HS-27A (cell line): ENCODE measurements at regions not wholly inside any gene's neighbourhood (a gene's known extent, or its start where the extent isn't known, plus 50 kb on each side); places are given as distances from the start of the nearest gene placed in this dataset.
"Not testable (repeated sequence)": the region's sequence is repeated elsewhere in the genome, so short reads cannot be mapped to it uniquely, and the experiment has no call there.

ENCODE experiments used
- DNase-seq: peaks from one replicate; pipeline ENCODE4 v3.0.0-alpha.2; 2012; ENCODE audit warnings: low read depth, missing footprints

DNA sequence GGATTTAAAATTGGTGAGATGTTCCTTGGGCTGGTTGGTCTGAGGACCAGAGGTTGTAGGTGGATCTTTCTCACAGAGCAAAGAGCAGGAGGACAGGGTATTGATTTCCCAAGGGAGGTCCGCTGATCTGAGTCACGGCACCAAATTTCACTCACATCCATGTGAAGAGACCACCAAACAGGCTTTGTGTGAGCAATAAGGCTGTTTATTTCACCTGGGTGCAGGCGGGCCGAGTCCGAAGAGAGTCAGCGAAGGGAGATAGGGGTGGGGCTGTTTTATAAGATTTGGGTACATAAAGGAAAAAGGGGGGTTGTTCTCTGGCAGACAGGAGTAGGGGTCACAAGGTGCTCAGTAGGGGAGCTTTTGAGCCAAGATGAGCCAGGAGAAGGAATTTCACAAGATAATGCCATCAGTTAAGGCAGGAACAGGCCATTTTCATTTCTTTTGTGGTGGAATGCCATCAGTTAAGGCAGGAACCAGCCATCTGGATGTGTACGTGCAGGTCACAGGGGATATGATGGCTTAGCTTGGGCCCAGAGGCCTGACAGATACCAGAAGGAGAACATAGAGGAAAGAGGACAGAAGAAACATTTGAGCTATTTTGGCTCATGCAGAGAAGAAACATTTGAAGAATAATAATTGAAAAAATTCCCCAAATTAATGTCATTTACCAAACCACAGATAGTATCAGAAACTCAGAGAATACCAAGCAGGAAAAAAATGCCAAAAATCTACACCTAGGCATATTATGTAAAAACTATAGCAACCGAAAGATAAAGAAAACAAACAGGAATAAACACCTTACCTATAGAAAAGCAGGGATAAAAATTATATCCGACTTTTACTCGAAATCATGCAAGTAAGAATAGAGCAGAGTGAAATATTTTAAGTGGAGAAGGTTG lies 585.2 kb upstream of the MDGA2 start:
- DNase-seq, result not testable (repeated sequence)

DNA sequence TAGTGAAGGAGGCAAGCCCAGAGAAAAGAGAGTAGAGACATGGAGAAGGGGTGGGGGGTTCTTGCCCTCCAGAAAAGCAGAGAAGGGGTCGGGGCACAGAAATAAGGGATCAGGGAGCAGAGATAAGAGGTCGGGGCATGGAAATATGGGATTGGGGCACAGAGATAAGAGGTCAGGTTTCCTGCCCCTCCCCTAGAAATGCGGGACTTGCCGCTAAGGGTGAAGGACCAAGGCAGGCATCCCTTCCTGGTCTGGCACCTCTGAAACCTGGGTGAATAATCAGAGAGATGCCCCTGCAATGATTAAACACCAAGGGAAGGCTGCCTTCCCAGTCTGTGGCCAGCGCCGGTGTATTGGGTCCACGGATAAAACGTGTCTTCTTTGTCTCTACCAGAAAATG lies 584.5 kb upstream of the MDGA2 start:
- DNase-seq, result not testable (repeated sequence)

DNA sequence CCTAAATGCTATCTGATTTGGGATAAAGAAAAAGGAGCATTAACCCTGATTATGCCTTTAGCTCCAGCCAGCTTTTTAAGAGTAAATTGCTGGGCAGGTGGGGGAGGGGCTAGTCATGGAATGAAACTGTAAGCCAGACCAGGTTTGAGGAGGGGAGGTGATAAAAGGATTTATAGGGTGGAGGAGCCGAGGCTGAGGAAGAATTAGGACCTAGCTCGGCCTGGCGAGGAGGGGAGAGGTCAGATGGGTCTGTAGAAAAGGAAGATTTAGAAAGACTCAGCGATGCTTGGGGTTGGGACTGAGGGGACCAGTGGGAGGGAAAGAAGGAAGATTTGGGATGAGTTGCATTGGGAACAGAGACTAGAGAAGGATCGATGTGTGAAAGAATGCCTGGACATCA lies 583.8 kb upstream of the MDGA2 start:
- DNase-seq, result not testable (repeated sequence)

DNA sequence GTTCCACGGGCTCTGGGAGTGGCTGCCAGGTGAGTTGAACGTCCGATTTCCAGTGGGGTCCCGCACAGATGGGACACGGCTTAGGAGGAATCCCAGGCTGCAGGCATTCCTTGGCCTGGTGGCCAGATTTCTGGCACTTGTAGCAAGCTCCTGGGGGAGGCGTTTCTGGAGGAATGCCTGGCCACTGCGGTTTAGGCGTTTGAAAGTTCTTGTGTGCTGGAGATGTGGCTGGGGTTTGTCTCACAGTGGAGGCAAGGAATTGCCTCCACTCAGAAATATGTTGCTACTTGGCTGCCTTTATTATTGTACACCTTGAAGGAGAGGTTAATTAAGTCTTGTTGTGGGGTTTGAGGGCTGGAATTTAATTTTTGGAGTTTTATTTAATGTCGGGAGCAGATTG lies 583.3 kb upstream of the MDGA2 start:
- DNase-seq, result not testable (repeated sequence)

DNA sequence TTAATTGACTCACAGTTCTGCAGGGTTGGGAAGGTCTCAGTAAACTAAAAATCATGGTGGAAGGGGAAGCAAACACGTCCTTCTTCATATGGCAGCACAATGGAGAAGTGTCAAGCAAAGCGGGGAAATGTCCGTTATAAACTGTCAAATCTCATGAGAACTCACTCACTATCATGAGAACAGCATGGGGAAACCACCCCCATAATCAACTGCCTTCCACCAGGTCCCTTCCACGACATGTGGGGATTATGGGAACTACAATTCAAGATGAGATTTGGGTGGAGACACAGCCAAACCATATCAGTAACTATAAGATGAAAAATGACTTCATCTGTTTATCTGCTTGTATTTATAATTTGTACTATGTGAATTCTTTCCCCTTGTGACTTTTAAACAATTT lies 577.6 kb upstream of the MDGA2 start:
- no peak for DNase-seq

DNA sequence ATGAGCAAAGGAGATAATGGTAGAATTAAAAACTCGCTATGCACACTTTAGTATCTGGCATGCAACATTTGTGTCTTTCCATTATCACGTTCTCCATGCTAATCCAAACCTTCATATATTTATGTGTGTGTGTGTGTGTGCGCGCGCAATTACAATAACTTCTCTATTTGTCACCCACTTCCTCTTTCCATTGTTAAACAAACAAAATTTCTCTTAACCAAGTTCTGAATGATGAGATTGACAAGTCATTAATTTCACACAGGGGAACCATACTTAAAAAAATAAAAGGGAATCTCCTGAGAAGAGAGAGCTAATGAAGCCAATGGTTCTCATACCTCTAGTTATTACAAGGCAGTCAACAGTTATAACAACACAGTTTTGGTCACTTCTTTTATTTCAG lies 575.9 kb upstream of the MDGA2 start:
- DNase-seq, result no peak

DNA sequence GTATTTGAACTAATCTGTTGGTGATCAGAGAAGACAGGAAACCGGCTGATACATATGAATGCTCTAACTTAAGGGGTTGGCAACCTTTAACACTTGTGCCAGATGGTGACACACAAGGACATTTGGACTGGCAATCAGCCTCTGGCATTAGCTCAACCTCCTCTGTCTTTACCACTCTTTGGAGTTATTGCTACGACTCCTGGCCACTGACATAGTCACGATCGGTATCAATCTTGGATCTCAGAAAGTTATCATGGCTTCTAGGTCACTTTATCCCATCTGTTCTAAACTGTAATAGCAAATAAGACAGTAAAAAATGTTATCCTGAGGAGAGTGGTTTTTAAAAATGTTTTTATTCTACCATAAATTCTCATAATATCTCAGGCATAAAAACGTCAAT lies 575.2 kb upstream of the MDGA2 start:
- DNase-seq, result no peak

DNA sequence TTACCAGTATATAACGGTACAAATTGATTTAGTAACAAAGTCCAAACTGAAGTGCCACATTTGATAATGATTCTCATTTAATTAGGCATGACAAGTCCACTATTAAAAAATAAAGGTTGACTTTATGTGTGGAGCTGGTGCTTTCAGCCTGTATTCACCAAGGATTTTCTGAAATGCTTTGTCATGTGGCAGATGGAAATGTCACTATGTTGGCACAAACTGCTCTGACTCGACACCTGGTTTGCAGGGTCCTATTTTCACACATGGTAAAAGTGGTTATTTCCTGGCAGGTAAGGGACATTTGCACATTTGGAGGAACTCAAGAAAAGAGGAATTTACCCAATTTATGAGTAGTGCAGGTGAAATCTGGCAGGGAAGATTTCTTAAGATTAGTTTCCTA lies 572.6 kb upstream of the MDGA2 start:
- DNase-seq, result no peak

DNA sequence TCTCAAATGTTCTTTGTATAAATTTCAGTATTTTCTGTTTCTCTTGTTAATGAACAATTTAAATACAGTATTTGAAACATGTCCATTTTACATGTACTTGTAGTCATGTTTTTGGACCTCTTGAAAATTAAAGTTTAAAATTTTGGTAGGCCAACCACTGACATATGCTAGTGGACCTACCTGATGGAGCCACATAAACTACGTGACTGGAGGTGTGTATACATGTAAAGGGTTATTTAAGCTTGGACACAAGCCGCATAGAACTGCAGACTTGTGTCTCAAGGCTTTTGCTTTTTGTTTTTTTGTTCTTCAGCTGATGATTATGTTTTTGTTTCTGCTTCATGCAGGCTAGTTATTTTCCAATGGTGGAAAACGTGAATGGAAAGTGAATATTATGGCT lies 568.5 kb upstream of the MDGA2 start:
- no peak for DNase-seq

DNA sequence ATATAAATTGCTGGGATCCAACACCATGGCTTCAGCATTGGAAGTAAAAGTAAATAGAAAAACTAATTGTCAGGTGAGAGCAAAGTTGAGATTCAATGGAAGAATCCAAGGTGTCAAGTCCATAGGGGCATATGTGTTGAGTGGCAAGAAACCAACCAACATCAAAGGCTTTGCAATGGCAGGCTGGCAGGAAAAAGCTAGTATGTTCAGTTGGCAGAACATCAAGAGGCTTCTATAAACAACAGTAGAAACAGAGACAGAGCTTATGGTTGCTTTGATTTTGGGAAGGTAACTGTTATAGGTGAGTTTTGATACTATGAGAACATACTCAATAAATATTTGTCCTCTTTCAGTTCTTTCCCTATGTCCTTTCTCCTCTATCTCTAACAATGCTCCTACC lies 553.7 kb upstream of the MDGA2 start:
- DNase-seq, result no peak

DNA sequence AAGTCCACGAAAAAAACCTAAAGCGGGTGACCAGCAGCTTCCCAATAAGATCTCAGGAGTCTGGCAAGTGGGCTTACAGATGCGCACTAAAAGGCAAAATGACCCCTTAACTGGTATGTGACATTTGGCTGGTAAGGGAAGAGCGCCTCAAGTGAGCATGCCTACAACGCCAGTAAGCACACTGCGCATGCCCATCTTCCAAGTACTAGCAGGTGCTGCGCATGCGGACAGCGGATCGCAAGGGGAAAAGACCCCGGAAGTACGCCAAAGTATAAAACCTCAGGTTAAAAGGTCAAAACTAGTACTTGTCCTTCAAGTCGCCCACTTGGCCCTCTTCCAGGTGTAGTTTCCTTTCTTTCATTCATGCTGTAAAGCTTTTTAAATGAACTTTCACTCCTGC lies 518.5 kb upstream of the MDGA2 start:
- DNase-seq, result no peak

DNA sequence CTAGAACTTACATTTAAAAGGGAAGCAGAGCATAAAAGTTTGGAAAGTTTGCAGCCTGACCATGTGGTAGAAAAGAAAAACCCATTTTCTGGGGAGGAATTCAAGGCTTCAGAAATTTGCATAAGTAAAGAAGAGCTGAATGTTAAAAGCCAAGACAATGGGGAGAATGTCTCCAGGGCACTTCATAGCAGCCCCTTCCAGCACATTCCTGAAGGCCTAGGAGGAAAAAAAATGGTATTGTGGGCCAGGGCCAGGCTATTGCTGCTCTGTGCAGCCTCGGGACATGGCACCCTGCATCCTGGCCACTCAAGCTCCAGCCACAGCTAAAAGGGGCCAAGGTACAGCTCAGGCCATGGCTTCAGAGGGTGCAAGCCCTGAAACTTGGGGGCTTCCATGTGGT lies 474.2 kb upstream of the MDGA2 start:
- not testable (repeated sequence) for DNase-seq

DNA sequence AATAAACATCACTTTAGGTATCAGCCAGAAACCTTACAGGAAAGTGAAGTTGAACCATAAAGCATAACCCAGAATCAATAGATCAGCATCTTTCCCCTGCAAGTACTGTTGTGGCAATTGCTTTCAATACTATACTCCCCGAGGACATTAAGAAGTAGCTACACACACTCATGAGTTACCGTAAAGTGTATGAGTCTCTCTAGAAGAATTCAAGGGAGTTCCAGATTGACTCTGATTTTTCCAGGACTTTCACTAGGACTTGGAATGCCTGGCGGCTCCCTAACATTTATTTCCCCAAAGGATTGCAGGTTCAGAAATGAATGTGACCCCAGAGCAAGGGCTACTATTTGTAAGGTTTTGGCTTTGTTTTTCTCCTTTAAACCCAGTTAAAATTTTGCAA lies 465.4 kb upstream of the MDGA2 start:
- DNase-seq, result no peak

DNA sequence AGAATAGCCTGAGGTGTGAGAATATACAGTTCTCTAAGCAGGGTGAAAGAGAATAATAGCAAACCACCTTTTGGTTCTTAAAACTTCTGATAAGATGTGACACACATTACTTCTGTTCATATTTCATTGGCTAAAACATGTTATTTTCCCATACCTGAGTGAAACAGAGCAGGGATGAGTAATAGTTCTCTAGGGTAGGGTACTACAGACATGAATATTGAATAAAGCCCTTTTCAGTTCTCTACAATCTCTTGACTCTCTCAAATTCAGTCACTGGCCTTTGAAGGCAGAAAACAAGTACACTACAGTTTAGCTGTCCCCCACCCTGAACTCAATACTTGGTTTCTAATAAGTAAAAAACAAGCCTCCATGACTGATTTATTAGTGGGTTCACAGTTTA lies 454.1 kb upstream of the MDGA2 start:
- DNase-seq, result no peak

DNA sequence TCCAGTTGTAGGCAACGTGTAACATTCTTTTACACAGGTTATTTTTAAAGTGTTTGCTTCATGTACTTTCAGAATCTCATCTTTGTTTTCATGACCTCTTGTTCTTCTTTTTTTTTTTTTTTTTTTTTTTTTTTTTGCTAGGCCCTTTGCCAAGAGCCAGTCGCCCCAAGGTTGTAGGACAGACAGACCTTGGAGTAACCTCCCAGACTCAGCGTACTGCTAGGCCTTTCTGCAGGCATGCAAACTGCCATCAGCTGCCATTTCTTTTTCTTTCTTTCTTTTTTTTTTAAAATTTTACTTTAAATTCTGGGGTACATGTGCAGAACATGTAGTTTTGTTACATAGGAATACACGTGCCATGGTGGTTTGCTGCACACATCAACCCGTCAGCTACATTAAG lies 452.3 kb upstream of the MDGA2 start:
- no peak for DNase-seq

DNA sequence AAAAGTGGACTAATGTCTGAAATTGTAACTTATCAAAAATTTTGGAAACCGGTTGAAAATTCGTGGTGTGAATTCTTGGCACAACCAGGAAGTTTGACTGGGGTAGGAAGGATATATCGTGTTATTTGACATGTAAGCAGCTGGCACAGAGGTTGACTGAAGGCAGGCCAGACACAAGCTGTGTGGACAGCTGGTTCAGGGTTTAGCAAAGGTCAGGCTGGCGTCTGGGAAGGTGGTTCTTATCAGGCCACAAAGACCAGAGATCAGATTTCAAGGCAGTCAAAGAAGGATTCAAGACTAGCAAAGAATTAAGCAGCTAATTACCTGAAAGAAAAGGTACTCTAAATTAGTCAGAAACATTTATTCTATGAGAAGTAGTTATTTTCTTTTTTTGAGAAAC lies 450.2 kb upstream of the MDGA2 start:
- no peak for DNase-seq

DNA sequence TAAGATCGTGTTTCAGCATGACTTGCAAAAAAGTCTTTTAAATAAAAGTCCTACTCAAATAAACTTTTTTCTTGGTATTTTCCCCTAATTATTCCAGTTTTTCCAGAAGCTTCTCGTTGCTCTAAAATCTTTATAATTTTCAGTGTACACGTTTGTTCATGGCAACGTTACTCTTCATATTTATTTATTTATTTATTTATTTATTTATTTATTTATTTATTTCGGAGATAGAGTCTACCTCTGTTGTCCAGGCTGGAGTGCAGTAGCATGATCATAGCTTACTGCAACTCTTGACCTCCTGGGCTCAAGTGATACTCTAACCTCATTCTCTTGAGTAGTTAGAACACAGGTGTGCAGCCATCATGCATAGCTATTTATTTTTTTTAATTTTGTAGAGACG lies 438.3 kb upstream of the MDGA2 start:
- no peak for DNase-seq

DNA sequence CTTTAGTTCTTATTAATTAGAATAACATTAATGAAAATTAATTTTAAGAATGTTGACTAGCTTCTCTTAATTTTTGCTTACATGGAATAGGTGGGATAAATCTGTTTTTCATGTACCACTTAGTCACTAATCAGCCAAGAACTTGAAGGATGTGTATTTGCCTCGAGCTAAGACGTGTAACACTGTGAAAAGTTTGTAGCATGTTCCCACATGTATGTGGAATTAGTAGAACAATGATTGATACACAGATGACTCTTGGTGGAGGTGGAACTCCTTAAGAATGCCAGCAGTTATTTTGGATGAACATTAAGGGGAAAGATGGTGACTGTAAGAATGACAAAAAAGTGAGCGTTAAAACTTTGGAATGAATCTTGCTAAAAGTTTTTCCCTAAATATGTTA lies 435.7 kb upstream of the MDGA2 start:
- no peak for DNase-seq

DNA sequence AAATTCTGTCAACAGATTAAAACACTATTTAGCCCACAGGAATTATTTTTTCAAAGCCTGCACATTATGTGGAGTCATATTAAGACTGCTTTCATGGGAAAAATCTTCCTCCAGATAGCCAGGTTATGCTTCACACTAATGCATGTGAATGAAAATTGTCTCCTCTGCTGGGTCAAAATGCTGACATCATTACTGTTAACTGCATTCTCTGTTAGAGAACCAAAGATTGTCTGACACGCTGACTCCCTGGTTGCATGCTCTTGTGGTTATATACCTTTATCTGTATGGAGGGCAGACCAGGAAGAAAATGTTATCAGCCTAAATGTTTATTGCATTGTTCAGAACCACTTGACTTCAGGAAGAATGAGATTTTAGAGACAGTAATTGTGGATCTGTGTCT lies 432.2 kb upstream of the MDGA2 start:
- no peak for DNase-seq

DNA sequence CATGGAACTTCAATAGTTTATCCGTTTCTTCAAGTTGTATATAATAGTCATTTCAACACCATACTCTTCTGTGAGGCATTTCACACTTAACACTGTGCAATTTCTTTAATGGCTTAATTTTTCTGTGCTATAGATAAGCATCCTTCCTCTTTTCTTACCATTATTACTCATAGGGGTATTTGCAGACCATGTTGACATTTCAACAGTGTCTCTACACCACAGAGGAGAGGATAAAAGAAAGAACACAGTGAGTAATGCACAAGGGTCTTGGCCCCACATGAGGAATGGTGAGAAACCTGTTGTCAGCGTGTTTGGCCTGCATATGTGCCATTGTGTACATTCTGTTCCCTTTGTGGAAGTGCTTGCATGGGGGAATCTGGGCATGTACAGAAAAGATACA lies 421.5 kb upstream of the MDGA2 start:
- DNase-seq, result no peak

DNA sequence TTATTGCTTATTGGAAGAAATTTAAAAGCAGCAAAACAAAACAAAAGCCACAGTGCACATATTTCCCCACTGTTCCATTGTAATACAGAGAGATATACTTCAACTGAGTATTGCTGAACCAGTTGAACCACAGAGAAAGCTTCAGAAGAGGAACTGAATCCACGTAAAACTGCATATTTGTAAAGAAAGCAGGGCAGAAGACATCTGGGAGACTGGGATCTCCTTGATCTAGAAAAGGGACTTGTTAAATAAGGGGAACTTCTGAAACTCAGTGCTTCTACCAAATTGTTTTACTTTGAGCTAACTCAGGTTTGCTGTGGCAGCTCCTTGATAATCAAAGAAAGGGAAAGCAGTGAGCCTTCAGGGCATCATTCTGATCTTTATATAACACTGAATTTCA lies 411.1 kb upstream of the MDGA2 start:
- no peak for DNase-seq

DNA sequence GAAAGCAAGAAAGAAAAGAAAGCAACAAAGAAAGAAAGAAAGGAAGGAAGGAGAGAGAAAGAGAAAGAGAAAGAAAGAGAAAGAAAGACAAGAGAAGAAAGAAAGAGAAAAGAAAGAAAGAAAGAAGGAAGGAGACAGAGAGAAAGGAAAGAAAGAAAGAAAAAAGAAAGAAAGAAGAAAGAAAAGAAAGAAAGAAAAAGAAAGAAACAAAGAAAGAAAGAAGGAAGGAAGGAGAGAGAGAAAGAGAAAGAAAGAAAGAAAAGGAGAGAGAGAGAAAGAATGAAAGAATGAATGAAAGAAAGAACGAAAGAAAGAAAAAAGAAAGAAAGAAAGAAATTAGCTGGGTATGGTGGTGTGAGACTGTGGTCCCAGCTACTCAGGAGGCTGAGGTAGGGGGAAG lies 400.1 kb upstream of the MDGA2 start:
- no peak for DNase-seq

DNA sequence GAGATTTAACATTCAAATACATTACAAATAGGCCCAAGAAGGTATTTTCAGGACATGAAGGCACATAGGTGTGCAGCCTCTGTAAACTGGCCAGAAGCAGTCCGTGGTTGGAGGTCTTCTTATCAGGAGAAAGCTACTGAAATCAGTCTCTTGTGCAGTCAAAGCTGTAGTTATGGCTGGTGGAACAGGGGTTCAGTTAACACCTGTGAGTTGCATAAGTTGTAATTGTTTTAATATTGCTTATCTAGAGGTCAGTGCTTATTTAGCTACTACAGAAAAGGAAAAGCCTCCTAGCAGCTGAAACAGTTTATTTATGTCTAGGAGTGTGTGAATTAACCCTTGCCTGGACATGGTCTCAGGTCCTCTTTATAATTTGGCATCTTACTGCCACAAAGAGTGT lies 377.6 kb upstream of the MDGA2 start:
- DNase-seq, result no peak

DNA sequence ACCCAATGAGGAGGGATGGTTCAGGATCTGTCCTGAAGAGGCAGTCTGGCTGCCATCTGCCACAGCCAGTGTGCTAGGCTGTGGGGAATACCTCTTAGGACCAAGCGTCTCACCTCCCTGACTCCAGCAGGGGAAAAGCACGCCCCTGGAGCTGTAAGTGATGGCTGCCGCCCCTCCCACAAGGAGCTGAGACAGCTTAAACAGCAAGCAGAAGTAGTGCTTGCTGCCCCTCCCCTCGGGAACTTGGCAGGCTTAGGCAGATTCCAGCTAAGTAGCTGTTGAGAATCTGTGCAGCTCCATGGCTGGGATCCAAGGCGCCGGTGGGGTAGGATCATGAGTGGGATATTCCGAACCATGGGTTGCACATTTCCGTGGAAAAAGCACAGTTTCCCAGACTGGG lies 360.4 kb upstream of the MDGA2 start:
- DNase-seq, result no peak
